ENCODE measurements at regions not wholly inside any gene's neighbourhood (a gene's known extent, or its start where the extent isn't known, plus 50 kb on each side); places are given as distances from the start of the nearest gene placed in this dataset.

GRCh38 chr1:219550201-219550600 is 62.7 kb downstream of the ZC3H11B start:
- TF ChIP-seq CTCF (IDR thresholded peaks at IDR 0.05) (no peak), POLR2A (IDR thresholded peaks at IDR 0.05) (no peak)

Data from heart left ventricle (tissue), 13 donors.